Glomerular endothelial cell (primary cell): ENCODE measurements at regions not wholly inside any gene's neighbourhood (a gene's known extent, or its start where the extent isn't known, plus 50 kb on each side); places are given as distances from the start of the nearest gene placed in this dataset.
A peak's percentile ranks its signal among the peaks of the same experiment; 100 is the strongest.

Source experiments
- DNase-seq: peaks from one replicate; pipeline ENCODE4 v3.0.0-alpha.2; 2011; ENCODE audit warnings: low read depth, low spot score; ENCODE audit errors: extremely low read depth

DNA sequence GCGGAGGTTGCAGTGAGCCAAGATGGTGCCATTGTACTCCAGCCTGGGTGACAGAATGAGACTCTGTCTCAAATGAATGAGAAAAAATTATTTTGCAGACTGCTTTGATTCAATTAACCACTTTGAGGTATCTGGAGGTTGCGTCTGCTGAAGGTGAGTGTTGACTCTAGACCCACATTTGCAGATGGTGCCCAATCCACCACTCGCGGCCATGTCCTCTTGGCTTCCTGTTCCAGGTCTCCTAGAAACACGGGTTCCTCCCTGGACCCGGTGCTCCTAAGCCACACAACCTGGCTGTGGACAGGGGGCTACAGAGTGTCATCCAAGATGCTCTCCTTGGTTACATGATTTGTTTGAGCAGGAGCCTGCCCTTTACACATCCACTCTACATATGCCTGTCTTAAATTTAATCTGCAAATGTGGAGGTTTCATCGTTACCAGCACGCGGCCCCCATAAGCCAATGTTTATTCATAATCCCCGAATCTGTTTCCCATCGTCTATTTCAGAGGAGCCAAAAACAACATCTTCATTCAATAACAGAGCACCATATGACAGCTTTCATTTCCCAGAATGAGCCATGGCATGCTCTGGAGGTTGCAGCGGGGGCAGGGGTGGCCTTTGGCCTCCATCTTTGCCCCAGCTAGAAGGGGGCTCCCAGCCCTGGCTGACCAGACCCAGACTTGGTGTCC lies 377.2 kb downstream of the CTTN start:
- no peak for DNase-seq

DNA sequence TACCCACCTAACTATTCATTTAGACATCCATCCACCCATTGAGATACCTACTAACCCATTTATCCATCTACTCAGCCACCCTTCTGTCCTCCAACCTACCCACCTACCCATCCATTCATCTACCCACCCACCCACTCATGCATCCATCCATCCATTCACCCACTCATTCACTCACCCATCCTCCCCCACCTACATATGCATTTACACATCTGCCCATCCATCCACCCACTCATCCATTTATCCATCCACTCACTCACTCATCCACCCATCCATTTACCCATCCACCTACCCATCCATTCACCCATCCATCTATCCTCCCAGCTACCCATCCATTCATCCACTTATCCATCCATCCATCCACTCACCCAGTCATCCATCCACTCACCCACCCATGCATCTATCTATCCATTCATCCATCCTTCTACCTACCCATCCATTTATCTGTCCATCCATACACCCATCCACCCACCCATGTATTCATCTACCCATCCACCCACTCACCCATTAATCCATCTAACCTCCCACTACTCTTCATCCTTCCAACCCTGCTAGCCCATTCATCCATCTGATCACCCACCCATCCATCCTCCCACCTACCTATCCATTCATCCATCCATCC lies 378.7 kb downstream of the CTTN start:
- DNase-seq, result no peak

DNA sequence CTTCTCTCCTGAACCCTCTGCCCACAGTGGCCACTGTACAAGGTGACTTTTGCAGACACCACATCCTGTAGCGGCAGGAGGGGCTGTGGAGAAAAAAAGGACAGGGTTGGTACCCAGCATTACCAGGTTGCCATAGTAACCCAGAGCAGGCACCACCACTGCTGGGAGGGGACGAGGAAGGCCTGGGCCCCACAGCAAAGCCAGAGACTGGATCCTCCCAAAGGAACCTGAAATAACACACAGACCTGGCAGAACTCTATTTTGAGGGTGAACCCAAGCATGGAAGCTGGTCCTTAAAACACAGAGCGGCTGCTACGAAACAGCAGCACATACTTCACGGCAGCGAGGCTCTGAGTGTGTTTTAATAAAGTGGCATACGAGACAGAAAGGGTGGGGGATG lies 380.6 kb downstream of the CTTN start:
- no peak for DNase-seq

DNA sequence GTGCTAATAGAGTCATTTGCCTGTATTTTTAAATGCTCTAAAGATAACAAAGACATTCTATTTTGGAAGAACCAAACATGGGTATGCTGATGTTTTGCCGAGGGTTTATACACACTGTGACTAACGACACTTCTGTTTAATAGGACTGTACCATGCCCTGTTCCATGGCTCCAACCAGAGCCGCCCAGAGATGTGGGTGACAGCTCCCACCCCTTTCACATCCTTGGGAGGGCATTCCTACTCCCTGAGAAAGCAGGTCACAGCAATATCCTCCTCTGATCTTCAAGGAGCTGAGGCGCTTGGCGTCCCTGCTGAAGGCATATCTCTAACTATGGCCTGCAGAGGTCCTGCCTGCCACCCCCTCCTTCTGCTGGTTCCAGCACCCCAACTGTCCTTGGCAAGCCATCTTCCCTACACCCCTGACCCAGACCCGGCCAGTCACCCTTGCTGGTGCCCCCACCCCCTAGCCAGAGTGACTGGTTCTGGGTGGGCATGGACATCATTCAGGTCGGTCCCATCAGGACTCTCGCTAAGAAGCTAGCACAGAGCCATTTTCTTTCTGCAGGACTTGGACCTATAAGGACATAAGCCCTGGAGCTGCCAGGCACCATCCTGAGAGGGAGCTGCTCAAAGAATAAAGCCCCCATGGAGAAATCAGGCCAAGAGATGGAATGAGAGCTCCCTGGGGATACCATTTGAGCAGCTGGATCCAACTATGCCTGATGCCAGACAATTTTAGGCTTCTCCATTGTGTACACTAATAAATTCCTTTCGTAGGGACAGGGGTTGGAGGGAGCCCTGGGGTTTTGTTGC lies 381.3 kb downstream of the CTTN start:
- no peak for DNase-seq

DNA sequence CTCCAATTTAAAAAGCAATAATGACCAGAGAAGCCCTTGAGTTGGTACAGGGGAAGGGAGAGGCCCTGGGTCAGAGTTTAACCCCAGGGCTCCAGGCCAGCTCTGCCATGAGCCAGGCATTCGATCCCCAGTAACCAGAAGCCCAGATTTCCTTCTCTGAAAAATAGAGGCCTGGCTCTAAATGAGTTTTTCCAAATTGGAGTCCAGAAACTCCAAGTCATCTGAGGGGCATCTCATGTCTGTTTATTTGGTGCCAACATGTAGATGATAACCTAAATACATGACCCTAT lies 381.9 kb downstream of the CTTN start:
- DNase-seq, result no peak

DNA sequence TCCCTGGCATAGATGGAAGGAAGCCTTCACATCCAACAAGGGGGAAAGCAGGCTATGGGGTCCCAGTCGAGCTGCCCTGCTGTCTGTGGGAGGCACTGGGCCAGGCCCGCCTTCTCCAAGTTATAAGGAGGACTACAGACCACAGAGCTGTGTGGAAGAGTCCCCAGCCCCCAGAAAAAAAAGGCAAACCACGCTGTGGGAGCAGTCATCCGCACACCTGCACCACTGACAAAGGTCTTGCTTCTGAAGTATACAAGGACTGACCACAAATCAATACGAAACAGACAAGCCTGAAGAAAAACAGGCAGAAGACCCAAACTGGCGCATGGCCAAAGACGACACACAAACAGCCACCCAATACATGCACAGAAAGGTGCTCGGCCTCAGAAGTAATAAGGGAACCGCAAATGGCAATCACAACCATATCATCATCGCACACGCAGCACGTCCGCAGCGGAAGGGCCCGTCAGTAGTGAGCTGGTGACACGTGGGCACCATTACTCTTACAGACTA lies 384.1 kb downstream of the CTTN start:
- DNase-seq, result no peak

DNA sequence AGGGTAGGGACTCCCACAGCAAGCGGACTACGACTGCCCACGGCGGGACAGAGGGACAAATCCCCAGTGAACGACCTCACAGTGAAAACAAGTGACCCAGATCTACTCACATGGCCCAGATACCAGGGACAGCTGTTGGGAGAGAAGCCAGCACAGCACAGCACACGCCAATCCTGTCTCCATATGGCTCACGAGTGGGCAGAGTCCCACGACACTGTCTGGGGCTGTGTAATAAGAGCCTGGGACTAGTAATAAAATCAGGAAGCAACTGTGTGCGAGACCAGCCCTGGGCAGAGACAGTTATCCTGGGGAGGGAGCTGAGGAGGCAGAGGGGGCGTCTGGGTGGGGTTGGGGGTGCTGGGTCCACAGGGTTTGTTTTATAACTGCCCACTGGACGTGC lies 385.0 kb downstream of the CTTN start:
- no peak for DNase-seq

DNA sequence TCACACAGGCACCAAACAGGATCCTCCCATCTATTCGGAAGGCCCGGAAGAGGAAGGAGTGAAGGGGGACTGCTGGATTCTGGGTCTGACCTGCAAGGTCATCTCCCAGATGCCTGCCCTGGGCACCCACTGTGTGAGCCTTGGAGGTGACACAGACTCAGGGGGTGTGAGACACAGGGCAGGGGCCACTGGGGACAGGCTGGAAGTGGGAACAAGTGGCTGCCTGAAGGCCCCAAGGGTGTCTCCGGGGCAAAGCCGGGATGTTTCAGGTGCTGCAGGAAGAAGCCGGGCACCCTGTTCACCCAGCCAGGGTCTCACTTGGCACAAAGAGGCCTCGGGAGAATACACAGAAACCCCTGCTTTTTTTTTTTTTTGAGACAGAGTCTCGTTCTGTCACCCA lies 385.5 kb downstream of the CTTN start:
- no peak for DNase-seq

DNA sequence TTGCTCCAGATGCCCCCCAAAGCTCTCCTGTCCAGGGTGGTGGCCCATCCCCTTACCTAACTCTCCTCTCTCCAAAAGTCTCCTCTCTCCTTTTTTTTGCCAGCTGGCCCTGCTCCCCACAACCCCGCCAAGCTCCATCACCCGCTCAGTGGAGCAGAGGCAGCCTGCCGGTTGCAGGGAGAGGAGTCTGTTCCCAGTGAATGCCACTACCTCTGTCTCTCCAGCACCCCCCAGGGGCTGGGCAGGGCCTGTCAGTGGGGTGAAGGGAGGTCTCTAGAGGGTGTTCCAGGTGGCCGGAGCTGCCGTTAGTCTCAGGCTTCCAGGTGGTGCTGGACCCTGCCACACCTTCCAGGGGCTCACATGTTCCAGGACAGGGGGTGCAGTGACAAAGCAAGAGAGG lies 387.0 kb downstream of the CTTN start:
- no peak for DNase-seq

DNA sequence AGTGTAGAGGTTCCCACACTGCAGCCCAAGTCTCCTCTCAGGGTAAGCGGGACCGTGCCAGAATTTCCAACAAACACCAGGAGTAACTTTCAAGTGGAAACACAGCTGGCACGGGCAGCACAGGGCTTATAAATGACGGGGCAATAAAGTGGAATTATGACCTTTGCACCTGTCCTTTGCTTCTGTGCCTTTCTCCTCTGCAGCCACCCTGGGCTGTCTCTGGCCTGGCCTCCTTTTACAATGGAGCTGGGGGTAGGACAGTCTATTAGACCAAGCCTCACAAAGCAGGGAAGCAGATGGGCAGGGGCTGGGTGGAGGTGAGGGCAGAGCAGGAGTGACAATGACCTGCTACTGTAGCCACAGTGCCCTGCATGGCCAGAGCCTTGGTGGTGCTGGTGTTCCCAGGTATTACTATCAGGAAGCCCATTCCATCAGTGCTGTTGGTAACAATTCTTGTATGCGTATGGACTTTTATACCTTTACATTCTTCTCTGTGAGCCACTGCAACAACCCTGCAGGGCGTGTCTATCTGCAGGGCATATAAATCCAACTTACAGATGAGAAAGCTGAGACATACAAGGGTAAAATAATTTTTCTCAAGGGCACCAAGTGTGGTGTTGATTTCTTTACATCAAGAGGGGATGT lies 387.8 kb downstream of the CTTN start:
- DNase-seq, result no peak

DNA sequence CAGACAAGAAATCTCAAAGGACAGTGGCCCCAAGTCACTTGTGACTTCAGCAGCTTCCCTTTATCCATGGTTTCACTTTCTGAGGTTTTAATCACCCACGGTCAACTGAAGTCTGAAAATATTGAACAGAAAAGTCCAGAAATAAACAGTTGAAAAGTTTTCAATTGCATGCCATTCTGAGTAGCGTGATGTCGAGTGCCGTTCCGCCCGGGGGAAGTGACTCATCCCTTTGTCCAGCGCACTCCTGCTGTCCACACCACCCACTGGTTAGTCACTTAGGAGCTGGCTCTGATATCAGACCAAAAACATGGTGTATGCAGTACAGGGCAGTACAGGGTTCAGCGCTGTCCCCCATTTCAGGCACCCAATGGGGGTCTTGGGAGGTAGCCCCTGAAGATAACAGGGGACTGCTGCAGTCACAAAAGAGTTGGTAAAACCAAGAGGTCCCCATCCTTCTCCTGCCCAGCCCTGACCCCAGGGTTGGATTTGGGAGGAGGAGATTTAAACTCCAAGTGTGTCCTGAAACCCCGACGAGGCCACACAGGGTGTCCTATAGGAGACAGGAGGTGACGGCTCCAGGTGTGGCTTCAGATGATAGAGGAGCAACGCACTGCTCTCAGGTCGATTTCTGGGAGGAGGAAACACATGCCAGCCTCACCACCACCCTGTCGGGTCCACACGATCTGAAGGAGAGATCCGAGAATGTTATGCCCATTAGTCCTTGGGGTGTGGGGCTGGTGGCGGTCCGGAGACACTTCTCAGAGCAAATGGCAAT lies 390.1 kb downstream of the CTTN start:
- peak; percentile 25 for DNase-seq

DNA sequence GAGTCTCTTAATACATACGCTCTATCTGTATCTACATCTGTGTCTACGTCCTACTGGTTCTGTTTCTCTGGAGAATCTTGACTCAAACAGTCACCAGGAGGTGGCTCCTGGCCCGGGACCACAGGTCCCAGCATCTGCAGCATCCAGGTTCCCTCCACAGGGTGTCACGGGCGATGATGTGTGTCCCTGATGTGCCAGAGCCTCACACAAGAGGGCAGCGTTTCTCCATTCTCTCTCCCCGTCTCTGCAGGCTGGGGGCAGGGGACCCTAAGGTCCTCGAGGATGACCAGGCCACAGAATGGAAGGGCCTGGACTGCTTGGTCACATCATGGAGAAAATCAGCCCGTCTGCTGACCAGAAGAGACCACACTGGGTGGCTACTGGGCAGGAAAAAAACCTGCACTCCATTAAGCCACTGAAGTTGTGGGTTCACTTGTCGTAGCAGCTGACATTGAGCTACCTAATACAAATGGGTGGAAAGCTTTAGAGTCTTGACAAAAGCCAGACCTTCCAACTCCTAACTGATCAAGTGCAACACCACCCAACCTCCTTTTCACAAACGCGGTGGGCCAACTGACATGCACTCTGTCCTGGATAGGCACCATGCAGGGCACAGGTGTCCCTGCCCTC lies 392.5 kb downstream of the CTTN start:
- no peak for DNase-seq

DNA sequence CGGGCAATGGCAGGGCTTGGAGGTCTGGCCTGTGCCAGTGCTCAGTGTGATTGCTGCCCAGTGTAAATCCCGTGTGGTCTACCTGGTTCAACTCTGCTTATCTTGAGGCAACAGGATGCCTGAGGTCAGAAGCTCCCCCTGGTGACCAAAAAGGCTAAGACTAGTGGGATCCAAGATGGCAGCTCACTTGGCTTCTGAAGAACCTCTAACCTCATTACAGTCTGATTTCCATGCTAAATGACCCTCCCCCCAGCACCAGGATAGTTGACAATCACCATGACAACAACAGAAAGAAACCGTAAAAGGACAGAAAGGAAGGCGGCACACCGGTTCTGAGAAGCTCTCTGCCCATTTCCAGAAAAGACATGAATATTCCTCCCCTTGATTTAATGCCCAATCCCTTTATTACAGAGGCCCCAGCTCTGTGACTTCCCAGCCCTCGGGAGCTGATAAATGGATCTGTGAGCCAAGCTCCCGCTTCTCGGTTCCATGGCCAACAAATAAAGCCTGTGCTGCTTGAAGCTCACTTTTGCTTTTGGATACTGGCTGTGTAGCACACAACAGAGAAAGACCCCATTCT lies 398.4 kb downstream of the CTTN start:
- DNase-seq, result no peak

DNA sequence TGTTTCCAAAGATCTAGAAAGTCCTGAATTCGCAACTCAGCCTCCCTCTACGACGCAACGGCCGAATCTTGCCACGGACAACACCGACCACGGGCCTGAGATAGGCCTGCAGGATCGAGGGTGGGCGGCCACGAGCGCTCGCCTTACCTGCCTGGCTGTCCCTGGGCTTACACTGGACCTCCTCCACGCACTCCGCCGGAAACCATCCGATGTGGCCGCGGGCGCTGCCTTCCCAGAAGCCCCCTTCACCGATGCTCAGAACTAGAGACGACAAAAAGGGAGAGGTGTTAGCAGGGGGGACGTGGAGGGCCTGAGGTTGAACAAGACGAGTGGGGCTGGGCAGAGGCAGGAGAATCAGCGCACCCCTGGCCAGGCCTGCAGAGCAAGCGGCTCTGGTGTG lies 400.0 kb downstream of the CTTN start:
- no peak for DNase-seq

DNA sequence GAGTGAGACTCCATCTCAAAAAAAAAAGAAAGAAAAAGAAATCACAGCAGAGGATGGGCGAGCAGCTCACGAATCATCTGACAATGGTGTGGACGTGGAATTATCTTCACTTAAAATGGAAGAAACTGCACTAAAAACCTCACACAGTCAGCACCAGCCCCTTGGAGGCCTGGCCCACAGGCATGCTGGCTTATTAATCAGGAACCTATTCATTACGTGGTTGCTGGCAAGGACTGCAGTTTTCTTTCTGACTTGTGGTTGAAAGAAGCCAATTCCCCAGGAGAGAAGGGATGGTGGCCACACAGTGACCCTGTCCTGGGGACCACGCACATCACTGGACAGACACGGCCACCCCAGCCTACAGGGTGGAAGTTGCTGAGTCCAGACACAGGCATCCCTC lies 401.1 kb downstream of the CTTN start:
- DNase-seq, result no peak

DNA sequence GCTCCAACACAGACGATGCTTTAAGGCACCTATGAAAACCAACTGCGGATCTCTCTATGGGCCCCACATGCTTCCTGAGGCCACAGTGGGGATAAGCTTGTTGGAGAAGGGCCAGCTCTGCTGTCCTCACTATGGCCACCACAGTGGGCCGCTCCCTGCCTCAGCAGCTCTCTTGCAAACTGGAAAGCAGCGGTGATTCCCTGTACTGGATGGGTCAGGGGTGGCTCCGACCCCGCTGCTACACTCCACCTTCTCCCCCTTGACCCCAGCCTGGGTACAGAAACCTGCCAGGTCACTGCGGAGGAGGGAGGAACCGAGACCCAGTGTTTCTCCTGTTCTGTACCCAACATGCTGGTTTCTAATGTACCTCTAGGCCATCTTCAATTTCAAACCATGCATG lies 403.9 kb downstream of the CTTN start:
- DNase-seq, result no peak

DNA sequence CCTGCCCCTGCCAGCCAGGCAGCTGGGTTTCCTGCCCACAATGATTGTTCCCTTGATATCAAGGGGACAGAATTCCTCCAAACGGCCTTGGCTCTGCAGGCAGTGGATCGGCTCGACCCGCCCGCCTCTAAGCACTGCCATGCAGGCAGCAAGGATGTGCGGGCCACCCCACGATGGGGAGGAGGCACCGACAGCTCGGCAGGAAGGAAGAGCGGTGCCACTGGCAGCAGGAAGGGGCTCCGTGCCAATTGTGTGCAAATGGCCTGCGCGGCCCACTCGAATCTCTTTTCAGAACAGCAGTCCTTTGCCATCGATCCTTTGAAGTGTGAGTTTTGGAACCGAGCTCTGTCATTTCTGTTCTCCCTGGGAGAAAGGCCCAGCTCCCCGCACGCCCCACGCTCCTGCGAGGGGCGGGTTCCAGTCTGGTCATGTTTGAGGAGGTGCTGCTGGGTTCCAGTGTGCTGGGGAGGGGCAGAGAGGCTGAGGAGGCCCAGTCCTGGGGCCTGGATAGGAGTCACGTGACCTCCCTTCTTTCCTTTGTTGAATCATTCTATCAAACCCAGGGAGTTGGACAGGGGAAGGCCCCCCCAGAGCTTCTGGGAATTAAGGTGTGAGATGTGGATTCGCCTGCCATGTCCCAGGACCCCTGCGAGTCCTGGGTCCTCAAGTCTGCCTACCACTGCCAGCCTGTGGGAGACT lies 406.0 kb downstream of the CTTN start:
- DNase-seq, result no peak

DNA sequence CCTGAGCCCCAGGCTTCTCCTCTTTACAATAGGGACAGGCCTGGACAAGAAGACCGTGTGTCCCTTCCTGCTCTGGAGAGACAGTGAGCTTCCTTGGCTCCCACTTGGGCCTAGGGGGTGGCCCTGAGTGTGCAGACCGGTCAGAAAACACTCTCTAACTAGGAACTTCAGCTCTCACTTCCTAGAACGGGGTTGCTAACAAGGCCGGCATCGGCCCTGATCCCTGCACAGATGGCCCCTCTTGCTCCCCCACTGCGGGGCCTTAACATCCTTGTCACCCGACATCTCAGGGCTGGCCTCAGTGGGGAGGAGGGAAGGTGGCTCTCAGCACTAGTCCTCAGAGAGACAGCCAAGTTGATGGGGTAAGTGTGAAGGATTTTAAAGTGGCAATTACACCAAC lies 406.9 kb downstream of the CTTN start:
- no peak for DNase-seq

DNA sequence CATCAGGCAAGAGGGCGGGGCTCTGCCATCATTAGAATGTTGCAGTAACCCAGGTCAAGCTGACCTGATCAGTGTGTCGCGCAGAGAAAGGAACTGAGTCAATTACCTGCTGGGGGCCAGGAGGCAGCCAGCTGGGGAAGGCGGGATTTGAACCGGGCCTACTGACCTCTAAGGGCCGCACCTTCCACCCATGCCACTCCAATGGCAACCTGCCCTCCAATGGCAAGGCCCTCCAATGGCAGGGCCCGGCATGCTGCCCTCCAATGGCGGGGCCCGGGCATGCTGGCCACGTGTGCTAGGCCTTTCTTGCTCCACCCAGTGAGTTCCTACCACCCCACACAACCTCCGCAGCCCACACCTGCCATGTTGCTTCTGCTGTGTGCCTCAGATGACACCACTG lies 407.6 kb downstream of the CTTN start:
- no peak for DNase-seq
